ENCODE measurements at regions not wholly inside any gene's neighbourhood (a gene's known extent, or its start where the extent isn't known, plus 50 kb on each side); places are given as distances from the start of the nearest gene placed in this dataset.

DNA sequence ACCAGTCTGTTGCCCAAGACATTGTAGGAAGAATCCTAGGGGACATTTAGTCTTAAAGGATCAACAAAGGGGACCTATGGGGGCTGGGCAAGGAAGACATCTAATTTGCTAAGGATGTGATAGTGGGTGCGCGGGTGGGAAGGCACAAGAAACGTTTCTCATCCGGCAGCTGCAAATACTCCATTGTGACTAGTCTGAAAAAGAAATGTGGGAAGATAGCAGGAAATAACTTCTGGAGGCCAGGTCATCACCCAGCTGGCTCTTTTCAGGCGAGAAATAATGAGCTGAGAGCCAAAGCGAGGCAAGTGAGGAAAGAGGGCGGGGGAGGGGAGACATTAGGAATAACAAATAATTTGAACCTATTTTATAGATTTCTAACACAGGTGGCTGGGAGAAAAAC, 70.3 kb upstream of the NCK2 start (continued):
- TF ChIP-seq SRF (IDR thresholded peaks at IDR 0.05; ENCODE audit: low read depth): no peak

- Histone ChIP-seq H3K9ac (ENCODE audit: low read length) (no peak overlapping the region), H3K4me1 (ENCODE audit: control insufficient read depth in 1 of 2, insufficient read depth in 2 of 2, low read length in 2 of 2) (no peaks in the 10 kb centered on the region), H3K36me3 (ENCODE audit: control insufficient read depth in 1 of 2, insufficient read depth in 2 of 2, low read length in 2 of 2) (no peaks in the 10 kb centered on the region), H3K27me3 (ENCODE audit: insufficient read depth, low read length) (peaks cover 8% of the 10 kb centered on the region; the same call in 1 of the 2 replicates), H3K9me3 (ENCODE audit: control insufficient read depth in 1 of 2, insufficient read depth in 1 of 2, low read depth in 1 of 2, low read length in 2 of 2) (peaks cover 0 to 3% of the 10 kb centered on the region in 2 experiments; a peak in 2 of 4 replicates), H4K20me1 (ENCODE audit: insufficient read depth) (no peaks in the 10 kb centered on the region), H3K4me2 (ENCODE audit: low read length) (no peak overlapping the region), H3K9me2 (ENCODE audit: insufficient read depth) (no peaks in the 10 kb centered on the region), H3K4me3 (replicated peaks in 1 of 2; ENCODE audit: low read depth in 1 of 2, low read length in 2 of 2) (no peak overlapping the region), H2AFZ (ENCODE audit: low read depth, low read length, poor library complexity, severe bottlenecking) (no peak overlapping the region), H3K27ac (ENCODE audit: low read depth, low read length) (no peak overlapping the region), H3K79me2 (ENCODE audit: insufficient read depth, low read length) (no peaks in the 10 kb centered on the region)
- intact Hi-C loops (cut with micrococcal nuclease): no loop called here
- TF ChIP-seq ZNF274 (IDR thresholded peaks at IDR 0.05; ENCODE audit: low read depth, low read length) (no peak), EZH2phosphoT487 (IDR thresholded peaks at IDR 0.05; ENCODE audit: borderline replicate concordance) (no peak), FOSL1 (IDR thresholded peaks at IDR 0.05; ENCODE audit: low read depth) (no peak)
- TF ChIP-seq, protein P1, sequence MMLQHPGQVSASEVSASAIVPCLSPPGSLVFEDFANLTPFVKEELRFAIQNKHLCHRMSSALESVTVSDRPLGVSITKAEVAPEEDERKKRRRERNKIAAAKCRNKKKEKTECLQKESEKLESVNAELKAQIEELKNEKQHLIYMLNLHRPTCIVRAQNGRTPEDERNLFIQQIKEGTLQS (IDR thresholded peaks at IDR 0.05): no peak
- ChIA-PET POLR2A (no interaction called here), CTCF (no interaction called here), RAD21 (ENCODE audit: low non-redundant PET in 1 of 2, low total read pairs in 2 of 2, uncharacterized antibody in 2 of 2, unreplicated experiment in 2 of 2) (no interaction called here)
- BruUV-seq (replicated peaks): no TSS peak
- no peak for DNase-seq (ENCODE audit: low read depth, low spot score)
- ATAC-seq: no peak
These were observed 73.6 kb upstream of the NCK2 start for GRCh38 chr2:105671156-105671555.

GRCh38 chr2:105669384-105669891, 75.3 kb upstream of the NCK2 start:
- DNase-seq (ENCODE audit: low read depth, low spot score): no peak
- H3K9ac ChIP-seq (ENCODE audit: low read length): no peak overlapping the region
- no peaks in the 10 kb centered on the region for H3K4me1 ChIP-seq (ENCODE audit: control insufficient read depth in 1 of 2, insufficient read depth in 2 of 2, low read length in 2 of 2)
- no peak for TF ChIP-seq TCF7L2 (IDR thresholded peaks at IDR 0.05; ENCODE audit: borderline replicate concordance, extremely low read depth, insufficient read depth, insufficient read length)
- ChIA-PET POLR2A (no interaction called here), CTCF (no interaction called here), RAD21 (ENCODE audit: low non-redundant PET in 1 of 2, low total read pairs in 2 of 2, uncharacterized antibody in 2 of 2, unreplicated experiment in 2 of 2) (no interaction called here)
- H3K36me3 ChIP-seq (ENCODE audit: control insufficient read depth in 1 of 2, insufficient read depth in 2 of 2, low read length in 2 of 2): no peaks in the 10 kb centered on the region
- no peaks in the 10 kb centered on the region for H3K27me3 ChIP-seq (ENCODE audit: insufficient read depth, low read length)
- H3K9me2 ChIP-seq (ENCODE audit: insufficient read depth): no peaks in the 10 kb centered on the region
- no peak overlapping the region for H3K27ac ChIP-seq (ENCODE audit: low read depth, low read length)
- H3K4me2 ChIP-seq (ENCODE audit: low read length): no peak overlapping the region
- BruUV-seq (replicated peaks): no TSS peak
- ATAC-seq: no peak
- H2AFZ ChIP-seq (ENCODE audit: low read depth, low read length, poor library complexity, severe bottlenecking): no peak overlapping the region
- H3K79me2 ChIP-seq (ENCODE audit: insufficient read depth, low read length): no peaks in the 10 kb centered on the region
- intact Hi-C loops (cut with micrococcal nuclease): no loop called here
- no peaks in the 10 kb centered on the region for H4K20me1 ChIP-seq (ENCODE audit: insufficient read depth)
- H3K9me3 ChIP-seq (ENCODE audit: control insufficient read depth in 1 of 2, insufficient read depth in 1 of 2, low read depth in 1 of 2, low read length in 2 of 2): peaks cover 0 to 9% of the 10 kb centered on the region in 2 experiments; a peak in 2 of 4 replicates
- no peak overlapping the region for H3K4me3 ChIP-seq (replicated peaks in 1 of 2; ENCODE audit: low read depth in 1 of 2, low read length in 2 of 2)

Data from HCT116 (cell line).